Hepatocyte (in vitro differentiated cells): ENCODE measurements at regions not wholly inside any gene's neighbourhood (a gene's known extent, or its start where the extent isn't known, plus 50 kb on each side); places are given as distances from the start of the nearest gene placed in this dataset.

ENCODE experiments used
- EZH2phosphoT487 ChIP-seq: fragments of 200-600 bp; sonication (generic); IDR thresholded peaks from one replicate; pipeline ENCODE4 v1.6.1; 2018; ENCODE audit warnings: antibody characterized with exemption, mild to moderate bottlenecking, low read depth, moderate library complexity; ENCODE audit not compliant: unreplicated experiment, severe bottlenecking
- TF ChIP-seq, protein P1 (sequence below): fragments of 200-600 bp; sonication (generic); IDR thresholded peaks from 2 replicates; pipeline ENCODE4 v1.5.1; 2016; ENCODE audit warnings: antibody characterized with exemption, mild to moderate bottlenecking; ENCODE audit not compliant: poor library complexity

DNA sequence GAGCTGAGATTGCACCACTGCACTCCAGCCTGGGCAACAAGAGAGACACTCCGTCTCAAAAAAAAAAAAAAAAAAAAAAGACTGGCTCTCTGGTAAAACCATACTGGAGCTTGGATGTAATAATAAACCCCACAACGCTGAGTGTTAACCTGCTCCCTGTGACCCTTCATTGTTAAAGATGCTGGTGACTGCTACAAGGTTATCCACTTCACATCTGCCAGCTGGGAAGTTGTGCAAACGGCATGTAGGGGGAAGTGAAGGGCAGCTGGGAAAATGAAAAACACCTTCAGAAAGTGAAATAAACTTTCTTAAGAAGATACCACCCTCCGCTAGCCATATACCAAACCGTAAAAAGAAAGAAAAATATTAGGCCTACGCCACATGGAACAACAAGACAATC, 131.0 kb upstream of the NUDT7 start:
- TF ChIP-seq, protein P1, sequence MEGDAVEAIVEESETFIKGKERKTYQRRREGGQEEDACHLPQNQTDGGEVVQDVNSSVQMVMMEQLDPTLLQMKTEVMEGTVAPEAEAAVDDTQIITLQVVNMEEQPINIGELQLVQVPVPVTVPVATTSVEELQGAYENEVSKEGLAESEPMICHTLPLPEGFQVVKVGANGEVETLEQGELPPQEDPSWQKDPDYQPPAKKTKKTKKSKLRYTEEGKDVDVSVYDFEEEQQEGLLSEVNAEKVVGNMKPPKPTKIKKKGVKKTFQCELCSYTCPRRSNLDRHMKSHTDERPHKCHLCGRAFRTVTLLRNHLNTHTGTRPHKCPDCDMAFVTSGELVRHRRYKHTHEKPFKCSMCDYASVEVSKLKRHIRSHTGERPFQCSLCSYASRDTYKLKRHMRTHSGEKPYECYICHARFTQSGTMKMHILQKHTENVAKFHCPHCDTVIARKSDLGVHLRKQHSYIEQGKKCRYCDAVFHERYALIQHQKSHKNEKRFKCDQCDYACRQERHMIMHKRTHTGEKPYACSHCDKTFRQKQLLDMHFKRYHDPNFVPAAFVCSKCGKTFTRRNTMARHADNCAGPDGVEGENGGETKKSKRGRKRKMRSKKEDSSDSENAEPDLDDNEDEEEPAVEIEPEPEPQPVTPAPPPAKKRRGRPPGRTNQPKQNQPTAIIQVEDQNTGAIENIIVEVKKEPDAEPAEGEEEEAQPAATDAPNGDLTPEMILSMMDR, result no peak
- no peak for TF ChIP-seq EZH2phosphoT487
